Neuronal stem cell (in vitro differentiated cells): ENCODE measurements at regions not wholly inside any gene's neighbourhood (a gene's known extent, or its start where the extent isn't known, plus 50 kb on each side); places are given as distances from the start of the nearest gene placed in this dataset.
"Not testable (repeated sequence)": the region's sequence is repeated elsewhere in the genome, so short reads cannot be mapped to it uniquely, and the experiment has no call there.

Source experiments
- DNase-seq: peaks from one replicate; pipeline ENCODE4 v3.0.0-alpha.2; 2013; ENCODE audit warnings: low spot score
- H2AFZ ChIP-seq: one replicate; pipeline ENCODE4 v1.6.1; 2013; ENCODE audit warnings: mild to moderate bottlenecking, low read length, inconsistent platforms
- H2AK5ac ChIP-seq: 2 replicates; pipeline ENCODE4 v1.6.1; 2013; ENCODE audit warnings: low read depth, mild to moderate bottlenecking, inconsistent platforms, low read length, moderate library complexity, mixed read lengths
- H2BK120ac ChIP-seq: 2 replicates; pipeline ENCODE4 v1.6.1; 2013; ENCODE audit warnings: low read depth, mild to moderate bottlenecking, inconsistent platforms, low read length, moderate library complexity, mixed read lengths
- H2BK12ac ChIP-seq: one replicate; pipeline ENCODE4 v1.6.1; 2013; ENCODE audit warnings: low read length, inconsistent platforms
- H2BK15ac ChIP-seq: 2 replicates; pipeline ENCODE4 v1.6.1; 2013; ENCODE audit warnings: mild to moderate bottlenecking, low read length, inconsistent platforms, mixed read lengths
- H2BK5ac ChIP-seq: one replicate; pipeline ENCODE4 v1.6.1; 2013; ENCODE audit warnings: inconsistent platforms, mild to moderate bottlenecking, low read length, moderate library complexity
- H3K14ac ChIP-seq: one replicate; pipeline ENCODE4 v1.6.1; 2013; ENCODE audit warnings: low read length, inconsistent platforms
- H3K18ac ChIP-seq: 2 replicates; pipeline ENCODE4 v1.6.1; 2013; ENCODE audit warnings: low read length, inconsistent platforms
- H3K23ac ChIP-seq: 2 replicates; pipeline ENCODE4 v1.6.1; 2013; ENCODE audit warnings: low read depth, mild to moderate bottlenecking, mixed read lengths, low read length, inconsistent platforms; ENCODE audit not compliant: poor library complexity
- H3K27ac ChIP-seq: replicated peaks from 3 replicates; pipeline ENCODE4 v1.5.1; 2013; ENCODE audit warnings: low read length, inconsistent platforms
- H3K27me3 ChIP-seq, 3 experiments: 2 replicates each; pipeline ENCODE4 v1.6.1; 2013; ENCODE audit warnings: low read length in 3 of 3, mild to moderate bottlenecking in 2 of 3, inconsistent platforms in 1 of 3, low read depth in 1 of 3, mixed read lengths in 1 of 3, moderate library complexity in 1 of 3; ENCODE audit not compliant: control insufficient read depth in 3 of 3, insufficient read depth in 3 of 3
- H3K36me3 ChIP-seq, 2 donors: replicated peaks in 1 of 2; 2 replicates each; pipeline ENCODE4 v1.6.1; 2013; ENCODE audit warnings: low read length in 2 of 2; ENCODE audit not compliant: control insufficient read depth in 2 of 2, insufficient read depth in 2 of 2
- H3K4ac ChIP-seq: 2 replicates; pipeline ENCODE4 v1.6.1; 2013; ENCODE audit warnings: inconsistent platforms, mild to moderate bottlenecking, low read length, moderate library complexity
- H3K4me1 ChIP-seq, 2 donors: 1 replicate in 1 of 2; 2 replicates in 1 of 2; pipeline ENCODE4 v1.6.1; 2013; ENCODE audit warnings: low read length in 2 of 2, low read depth in 1 of 2; ENCODE audit not compliant: control insufficient read depth in 2 of 2, insufficient read depth in 1 of 2
- H3K4me2 ChIP-seq: one replicate; pipeline ENCODE4 v1.6.1; 2013; ENCODE audit warnings: mild to moderate bottlenecking, low read length, inconsistent platforms; ENCODE audit not compliant: insufficient read depth, poor library complexity, severe bottlenecking
- H3K4me3 ChIP-seq, 2 donors: 2 replicates each; pipeline ENCODE4 v1.5.1; 2013; ENCODE audit warnings: low read length in 2 of 2, mild to moderate bottlenecking in 2 of 2, inconsistent platforms in 1 of 2, moderate library complexity in 1 of 2
- H3K79me1 ChIP-seq: one replicate; pipeline ENCODE4 v1.6.1; 2013; ENCODE audit warnings: low read depth, mild to moderate bottlenecking, inconsistent platforms, low read length, moderate library complexity
- H3K9ac ChIP-seq: one replicate; pipeline ENCODE4 v1.6.1; 2013; ENCODE audit warnings: mild to moderate bottlenecking, low read depth, low read length, inconsistent platforms; ENCODE audit not compliant: poor library complexity
- H3K9me3 ChIP-seq, 2 donors: replicated peaks in 1 of 2; 2 replicates each; pipeline versions ENCODE3 to v1.6.1; 2013; ENCODE audit warnings: low read length in 2 of 2, mild to moderate bottlenecking in 2 of 2, inconsistent platforms in 1 of 2, low read depth in 1 of 2, mixed read lengths in 1 of 2, moderate library complexity in 1 of 2; ENCODE audit not compliant: control insufficient read depth in 2 of 2, insufficient read depth in 1 of 2
- H4K8ac ChIP-seq: one replicate; pipeline ENCODE4 v1.6.1; 2013; ENCODE audit warnings: low read depth, mild to moderate bottlenecking, inconsistent platforms, low read length, moderate library complexity
- H4K91ac ChIP-seq: one replicate; pipeline ENCODE4 v1.6.1; 2013; ENCODE audit warnings: low read length, low read depth, mild to moderate bottlenecking, inconsistent platforms; ENCODE audit not compliant: poor library complexity
- WGBS, 2 donors: extraction: QIAGEN DNeasy Blood & Tissue Kit; methylation state at CpG; one replicate each; pipeline ENCODE4 v1.1.7; 2013; ENCODE audit warnings: missing lambda C conversion rate in 2 of 2, mixed read lengths in 1 of 2; ENCODE audit not compliant: insufficient read length in 2 of 2, insufficient replicate concordance in 1 of 2; ENCODE audit errors: extremely low coverage in 2 of 2; 5-methylcytosine and 5-hydroxymethylcytosine counted together

GRCh38 chr6:133147470-133148184, 93.5 kb upstream of the EYA4 start:
- H3K27ac ChIP-seq, H2BK120ac ChIP-seq, H2BK12ac ChIP-seq, H3K27me3 ChIP-seq, H3K4ac ChIP-seq, H3K9ac ChIP-seq, H3K23ac ChIP-seq, H2AK5ac ChIP-seq, H3K79me1 ChIP-seq, H3K36me3 ChIP-seq, DNase-seq, H2BK15ac ChIP-seq, H3K18ac ChIP-seq, H3K9me3 ChIP-seq, H4K91ac ChIP-seq, H2BK5ac ChIP-seq, H3K14ac ChIP-seq, H3K4me3 ChIP-seq, H3K4me1 ChIP-seq, H4K8ac ChIP-seq, H3K4me2 ChIP-seq: not testable (repeated sequence)
- peak overlapping the region; percentile 74 for H2AFZ ChIP-seq
- no CpG with 5 or more reads among the region's 30 CpGs for WGBS, 2 donors

- Histone ChIP-seq H3K4me2 (no peak overlapping the region), H3K23ac (no peak overlapping the region), H2AK5ac (no peak overlapping the region), H3K9ac (no peak overlapping the region), H3K4me3 (no peak overlapping the region), H2AFZ (no peak overlapping the region), H4K8ac (no peak overlapping the region), H3K4me1 (peaks cover 0 to 2% of the 10 kb centered on the region in 2 donors), H3K18ac (no peak overlapping the region), H3K27ac (no peak overlapping the region), H3K79me1 (no peaks in the 10 kb centered on the region), H3K14ac (no peak overlapping the region), H3K9me3 (peaks cover 0 to 5% of the 10 kb centered on the region in 2 donors), H3K36me3 (no peaks in the 10 kb centered on the region), H2BK120ac (no peak overlapping the region), H2BK12ac (no peak overlapping the region), H2BK5ac (no peak overlapping the region), H4K91ac (no peak overlapping the region), H3K27me3 (no peaks in the 10 kb centered on the region), H2BK15ac (no peak overlapping the region), H3K4ac (no peak overlapping the region)
- WGBS, 2 donors: no CpG with 5 or more reads among the region's 1 CpG
- no peak for DNase-seq
These were observed 84.5 kb upstream of the EYA4 start for GRCh38 chr6:133156689-133157088.

- H2AK5ac ChIP-seq: no peak overlapping the region
- no peak overlapping the region for H3K14ac ChIP-seq
- no peak overlapping the region for H3K23ac ChIP-seq
- no peaks in the 10 kb centered on the region for H3K79me1 ChIP-seq
- no peak overlapping the region for H3K4me2 ChIP-seq
- H3K9me3 ChIP-seq: peaks cover 0 to 5% of the 10 kb centered on the region in 2 donors
- no peak overlapping the region for H2BK15ac ChIP-seq
- no peak overlapping the region for H2AFZ ChIP-seq
- DNase-seq: no peak
- no peak overlapping the region for H2BK120ac ChIP-seq
- no peaks in the 10 kb centered on the region for H3K27me3 ChIP-seq
- H3K4me1 ChIP-seq: peaks cover 0 to 2% of the 10 kb centered on the region in 2 donors
- H4K91ac ChIP-seq: no peak overlapping the region
- no CpG with 5 or more reads among the region's 2 CpGs for WGBS, 2 donors
- no peak overlapping the region for H3K27ac ChIP-seq
- H3K4me3 ChIP-seq: no peak overlapping the region
- no peak overlapping the region for H2BK12ac ChIP-seq
- no peaks in the 10 kb centered on the region for H3K36me3 ChIP-seq
- no peak overlapping the region for H3K9ac ChIP-seq
- no peak overlapping the region for H2BK5ac ChIP-seq
- no peak overlapping the region for H3K18ac ChIP-seq
- H4K8ac ChIP-seq: no peak overlapping the region
- no peak overlapping the region for H3K4ac ChIP-seq
These were observed 83.2 kb upstream of the EYA4 start for GRCh38 chr6:133157995-133158394.

- H2AFZ ChIP-seq: no peak overlapping the region
- H2BK5ac ChIP-seq: no peak overlapping the region
- no peak overlapping the region for H3K4me2 ChIP-seq
- no peak overlapping the region for H3K4ac ChIP-seq
- no peak overlapping the region for H3K4me3 ChIP-seq
- no peak overlapping the region for H3K27ac ChIP-seq
- no peak overlapping the region for H3K9ac ChIP-seq
- H3K27me3 ChIP-seq: no peaks in the 10 kb centered on the region
- peaks cover 0 to 2% of the 10 kb centered on the region in 2 donors for H3K4me1 ChIP-seq
- no peaks in the 10 kb centered on the region for H3K79me1 ChIP-seq
- H2BK15ac ChIP-seq: no peak overlapping the region
- no CpG with 5 or more reads among the region's 2 CpGs for WGBS, 2 donors
- no peak for DNase-seq
- H3K14ac ChIP-seq: no peak overlapping the region
- peaks cover 1 to 5% of the 10 kb centered on the region in 2 donors for H3K9me3 ChIP-seq
- no peak overlapping the region for H2BK120ac ChIP-seq
- H3K18ac ChIP-seq: no peak overlapping the region
- no peak overlapping the region for H2AK5ac ChIP-seq
- no peak overlapping the region for H4K91ac ChIP-seq
- H3K23ac ChIP-seq: no peak overlapping the region
- no peaks in the 10 kb centered on the region for H3K36me3 ChIP-seq
- H4K8ac ChIP-seq: no peak overlapping the region
- H2BK12ac ChIP-seq: no peak overlapping the region
These were observed 81.8 kb upstream of the EYA4 start for GRCh38 chr6:133159255-133159795.
